Progenitor cell of endocrine pancreas (in vitro differentiated cells): ENCODE measurements at regions not wholly inside any gene's neighbourhood (a gene's known extent, or its start where the extent isn't known, plus 50 kb on each side); places are given as distances from the start of the nearest gene placed in this dataset.

Experiments used
- DNase-seq: peaks from one replicate; pipeline ENCODE4 v3.0.0; 2021; ENCODE audit warnings: low spot score; ENCODE audit not compliant: unreplicated experiment
- H3K27ac Mint-ChIP-seq: 2 replicates; pipeline ENCODE4 v1.8.0; 2021; ENCODE audit warnings: mild to moderate bottlenecking, moderate library complexity, mixed read lengths
- H3K27me3 Mint-ChIP-seq: 2 replicates; pipeline ENCODE4 v1.8.0; 2021; ENCODE audit warnings: mixed read lengths
- H3K36me3 Mint-ChIP-seq: 2 replicates; pipeline ENCODE4 v1.8.0; 2022; ENCODE audit warnings: mixed read lengths; ENCODE audit not compliant: insufficient read depth
- H3K4me1 Mint-ChIP-seq: 2 replicates; pipeline ENCODE4 v1.8.0; 2021; ENCODE audit warnings: low read depth, mixed read lengths
- H3K4me3 Mint-ChIP-seq: 2 replicates; pipeline ENCODE4 v1.8.0; 2021; ENCODE audit warnings: low read depth, mild to moderate bottlenecking, moderate library complexity, mixed read lengths
- H3K9me3 Mint-ChIP-seq: 2 replicates; pipeline ENCODE4 v1.8.0; 2021; ENCODE audit warnings: low read depth, mixed read lengths
- CTCF ChIP-seq: fragments of 200-600 bp; sonication (generic); IDR thresholded peaks from one replicate; pipeline ENCODE4 v1.5.0; 2021; ENCODE audit warnings: antibody characterized with exemption, mild to moderate bottlenecking; ENCODE audit not compliant: unreplicated experiment

GRCh38 chr11:134712228-134713145 is 300.4 kb upstream of the B3GAT1 start:
- no peak for DNase-seq
- no peak for TF ChIP-seq CTCF
- no peaks in the 10 kb centered on the region for H3K4me1 Mint-ChIP-seq
- H3K27me3 Mint-ChIP-seq, result peaks cover 37% of the 10 kb centered on the region
- H3K27ac Mint-ChIP-seq, result no peak overlapping the region
- no peaks in the 10 kb centered on the region for H3K36me3 Mint-ChIP-seq
- H3K9me3 Mint-ChIP-seq, result no peaks in the 10 kb centered on the region
- no peak overlapping the region for H3K4me3 Mint-ChIP-seq

- no peak overlapping the region for H3K27ac Mint-ChIP-seq
- H3K36me3 Mint-ChIP-seq, result no peaks in the 10 kb centered on the region
- no peaks in the 10 kb centered on the region for H3K9me3 Mint-ChIP-seq
- no peak for TF ChIP-seq CTCF
- DNase-seq, result no peak
- no peaks in the 10 kb centered on the region for H3K4me1 Mint-ChIP-seq
- no peak overlapping the region for H3K4me3 Mint-ChIP-seq
- H3K27me3 Mint-ChIP-seq, result peaks cover 32% of the 10 kb centered on the region
Observed at GRCh38 chr11:134711588-134711987, 299.5 kb upstream of the B3GAT1 start.

GRCh38 chr11:134710861-134711407 is 298.9 kb upstream of the B3GAT1 start:
- Mint-ChIP-seq H3K9me3 (no peaks in the 10 kb centered on the region), H3K27ac (no peak overlapping the region)

GRCh38 chr11:134705858-134706257 is 293.8 kb upstream of the B3GAT1 start:
- Mint-ChIP-seq H3K4me1 (no peaks in the 10 kb centered on the region), H3K27ac (no peak overlapping the region), H3K4me3 (no peak overlapping the region), H3K27me3 (peaks cover 20% of the 10 kb centered on the region), H3K9me3 (no peaks in the 10 kb centered on the region), H3K36me3 (no peaks in the 10 kb centered on the region)
- no peak for DNase-seq
- TF ChIP-seq CTCF, result no peak

More at GRCh38 chr11:134710861-134711407, 298.9 kb upstream of the B3GAT1 start:
- TF ChIP-seq CTCF, result no peak
- Mint-ChIP-seq H3K4me1 (no peaks in the 10 kb centered on the region), H3K4me3 (no peak overlapping the region), H3K36me3 (no peaks in the 10 kb centered on the region), H3K27me3 (peaks cover 25% of the 10 kb centered on the region)
- no peak for DNase-seq

GRCh38 chr11:134702827-134703226 is 290.8 kb upstream of the B3GAT1 start:
- no peak for DNase-seq
- Mint-ChIP-seq H3K4me3 (no peak overlapping the region), H3K9me3 (no peaks in the 10 kb centered on the region), H3K27ac (no peak overlapping the region), H3K4me1 (no peaks in the 10 kb centered on the region), H3K36me3 (no peaks in the 10 kb centered on the region), H3K27me3 (peaks cover 24% of the 10 kb centered on the region)
- no peak for TF ChIP-seq CTCF
